ENCODE measurements at regions not wholly inside any gene's neighbourhood (a gene's known extent, or its start where the extent isn't known, plus 50 kb on each side); places are given as distances from the start of the nearest gene placed in this dataset.

DNA sequence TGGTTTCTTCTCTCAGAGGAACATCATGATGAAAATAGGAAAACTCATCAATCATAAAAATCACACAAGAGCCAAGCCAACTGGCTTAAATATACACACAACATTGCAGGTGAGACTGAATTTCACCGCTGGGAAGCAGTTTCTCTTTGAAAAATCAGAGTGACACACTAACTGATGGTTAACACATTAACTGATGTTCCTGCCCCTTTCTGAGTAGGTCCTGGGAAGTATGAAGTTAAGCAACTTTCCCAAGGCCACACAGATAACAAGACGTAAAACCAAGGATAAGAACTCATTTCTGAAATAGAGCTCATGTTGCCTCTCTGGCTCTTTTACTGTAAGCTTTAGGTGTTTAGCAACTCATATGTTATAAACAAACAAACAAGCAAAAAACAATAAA, 813.7 kb upstream of the HS3ST1 start:
- TF ChIP-seq MXI1 (IDR thresholded peaks at IDR 0.05; ENCODE audit: borderline replicate concordance, low read depth, low read length): no peak
- TF ChIP-seq POLR2A (IDR thresholded peaks at IDR 0.05; ENCODE audit: low read depth, low read length): no peak
- TF ChIP-seq SMC3 (IDR thresholded peaks at IDR 0.05; ENCODE audit: low read depth, low read length): no peak
- TF ChIP-seq, protein P1, sequence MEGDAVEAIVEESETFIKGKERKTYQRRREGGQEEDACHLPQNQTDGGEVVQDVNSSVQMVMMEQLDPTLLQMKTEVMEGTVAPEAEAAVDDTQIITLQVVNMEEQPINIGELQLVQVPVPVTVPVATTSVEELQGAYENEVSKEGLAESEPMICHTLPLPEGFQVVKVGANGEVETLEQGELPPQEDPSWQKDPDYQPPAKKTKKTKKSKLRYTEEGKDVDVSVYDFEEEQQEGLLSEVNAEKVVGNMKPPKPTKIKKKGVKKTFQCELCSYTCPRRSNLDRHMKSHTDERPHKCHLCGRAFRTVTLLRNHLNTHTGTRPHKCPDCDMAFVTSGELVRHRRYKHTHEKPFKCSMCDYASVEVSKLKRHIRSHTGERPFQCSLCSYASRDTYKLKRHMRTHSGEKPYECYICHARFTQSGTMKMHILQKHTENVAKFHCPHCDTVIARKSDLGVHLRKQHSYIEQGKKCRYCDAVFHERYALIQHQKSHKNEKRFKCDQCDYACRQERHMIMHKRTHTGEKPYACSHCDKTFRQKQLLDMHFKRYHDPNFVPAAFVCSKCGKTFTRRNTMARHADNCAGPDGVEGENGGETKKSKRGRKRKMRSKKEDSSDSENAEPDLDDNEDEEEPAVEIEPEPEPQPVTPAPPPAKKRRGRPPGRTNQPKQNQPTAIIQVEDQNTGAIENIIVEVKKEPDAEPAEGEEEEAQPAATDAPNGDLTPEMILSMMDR (conservative IDR thresholded peaks at IDR 0.05; ENCODE audit: low read depth, low read length): no peak
- TF ChIP-seq MAZ (IDR thresholded peaks at IDR 0.05; ENCODE audit: borderline replicate concordance, low read depth, low read length): no peak
- TF ChIP-seq RAD21 (IDR thresholded peaks at IDR 0.05; ENCODE audit: low read length): no peak
- no peak for TF ChIP-seq RFX5 (IDR thresholded peaks at IDR 0.05; ENCODE audit: low read depth, low read length)
- no peak for TF ChIP-seq MAFK (IDR thresholded peaks at IDR 0.05; ENCODE audit: low read depth, low read length)
- no peak for TF ChIP-seq CEBPB (IDR thresholded peaks at IDR 0.05; ENCODE audit: low read depth, low read length)
- TF ChIP-seq, protein P2, sequence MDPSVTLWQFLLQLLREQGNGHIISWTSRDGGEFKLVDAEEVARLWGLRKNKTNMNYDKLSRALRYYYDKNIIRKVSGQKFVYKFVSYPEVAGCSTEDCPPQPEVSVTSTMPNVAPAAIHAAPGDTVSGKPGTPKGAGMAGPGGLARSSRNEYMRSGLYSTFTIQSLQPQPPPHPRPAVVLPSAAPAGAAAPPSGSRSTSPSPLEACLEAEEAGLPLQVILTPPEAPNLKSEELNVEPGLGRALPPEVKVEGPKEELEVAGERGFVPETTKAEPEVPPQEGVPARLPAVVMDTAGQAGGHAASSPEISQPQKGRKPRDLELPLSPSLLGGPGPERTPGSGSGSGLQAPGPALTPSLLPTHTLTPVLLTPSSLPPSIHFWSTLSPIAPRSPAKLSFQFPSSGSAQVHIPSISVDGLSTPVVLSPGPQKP (IDR thresholded peaks at IDR 0.05; ENCODE audit: borderline replicate concordance, low read depth, low read length): no peak
- TF ChIP-seq, protein P3, sequence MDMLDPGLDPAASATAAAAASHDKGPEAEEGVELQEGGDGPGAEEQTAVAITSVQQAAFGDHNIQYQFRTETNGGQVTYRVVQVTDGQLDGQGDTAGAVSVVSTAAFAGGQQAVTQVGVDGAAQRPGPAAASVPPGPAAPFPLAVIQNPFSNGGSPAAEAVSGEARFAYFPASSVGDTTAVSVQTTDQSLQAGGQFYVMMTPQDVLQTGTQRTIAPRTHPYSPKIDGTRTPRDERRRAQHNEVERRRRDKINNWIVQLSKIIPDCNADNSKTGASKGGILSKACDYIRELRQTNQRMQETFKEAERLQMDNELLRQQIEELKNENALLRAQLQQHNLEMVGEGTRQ (IDR thresholded peaks at IDR 0.05; ENCODE audit: low read depth, low read length): no peak
